NCI-H446 treated with DMSO at 0.1 percent for 48 hours (cell line): ENCODE measurements at regions not wholly inside any gene's neighbourhood (a gene's known extent, or its start where the extent isn't known, plus 50 kb on each side); places are given as distances from the start of the nearest gene placed in this dataset.
A peak's percentile ranks its signal among the peaks of the same experiment; 100 is the strongest.

Experiments used
- DNase-seq: peaks from one replicate; lab custom pipeline; 2025; lab: John Stamatoyannopoulos, UW

DNA sequence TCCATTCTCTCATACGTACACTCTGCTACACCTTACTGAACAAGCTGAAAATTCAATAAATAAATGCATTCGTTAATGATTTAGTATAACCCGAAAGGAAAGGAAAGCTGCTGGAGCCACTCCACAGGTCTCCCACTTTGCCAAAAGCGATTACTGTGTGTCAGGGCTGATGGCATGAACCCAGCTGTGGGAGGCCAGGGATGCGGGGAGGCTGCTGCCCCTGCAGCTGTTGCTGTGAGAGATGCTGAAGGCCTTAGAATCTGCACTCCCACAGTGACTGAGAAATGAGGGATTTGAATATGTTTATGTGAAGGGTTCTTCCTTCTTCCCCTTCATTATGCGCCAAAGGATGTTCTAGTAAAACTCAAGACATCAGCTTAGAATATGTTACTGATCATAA is 58.7 kb upstream of the NBEA start:
- peak; percentile 14 for DNase-seq

DNA sequence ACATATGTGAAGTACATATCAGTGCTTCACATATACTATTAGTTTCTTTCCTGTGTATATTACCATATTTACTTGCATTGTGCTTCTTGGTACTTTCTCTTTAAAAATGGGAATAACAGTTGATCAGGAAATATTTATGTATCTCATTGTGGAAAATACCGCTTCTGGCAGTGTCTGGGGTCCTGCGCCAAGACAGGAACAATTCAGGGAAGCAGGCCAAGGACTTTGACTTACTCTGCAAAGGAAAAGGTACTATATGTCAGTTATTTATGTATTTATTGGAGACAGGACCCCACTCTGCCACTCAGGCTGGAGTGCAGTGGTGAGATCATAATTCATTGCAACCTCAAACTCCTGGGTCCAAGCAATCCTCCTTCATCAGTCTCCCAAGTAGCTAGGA is 57.7 kb upstream of the NBEA start:
- no peak for DNase-seq

DNA sequence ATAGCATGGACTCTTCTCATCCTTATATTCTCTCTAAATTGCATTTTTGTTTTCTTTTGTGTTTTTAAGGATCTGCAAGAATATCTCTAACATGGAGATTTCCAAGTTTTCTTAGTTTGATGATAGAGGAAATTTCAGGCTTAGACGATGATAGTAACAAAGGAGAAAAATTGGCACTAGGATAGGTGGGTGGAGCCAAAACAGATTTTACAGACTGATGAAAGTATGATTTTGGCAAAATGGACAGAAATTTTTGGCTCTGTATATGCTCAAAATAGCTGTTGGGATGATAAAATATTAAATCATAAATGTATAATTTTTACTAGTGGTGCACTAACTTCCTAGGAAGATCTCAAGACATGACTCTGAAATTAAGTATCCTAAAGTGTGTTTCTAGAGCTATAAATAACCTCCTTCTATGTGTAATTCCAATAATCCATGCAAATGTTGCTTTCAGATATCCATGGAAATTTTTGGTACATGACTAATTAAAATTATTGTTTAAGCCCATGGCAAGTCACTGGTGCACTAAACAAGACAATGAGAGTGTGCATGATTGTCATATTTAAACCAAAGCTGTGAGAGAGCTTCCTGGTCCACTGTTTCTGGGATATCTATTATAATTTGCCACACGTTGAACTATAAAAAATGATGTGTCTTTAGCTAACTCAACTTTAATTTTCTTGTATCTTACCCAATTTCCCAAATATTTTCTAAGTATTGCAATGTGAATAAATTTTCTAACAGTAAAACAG is 55.8 kb upstream of the NBEA start:
- no peak for DNase-seq

DNA sequence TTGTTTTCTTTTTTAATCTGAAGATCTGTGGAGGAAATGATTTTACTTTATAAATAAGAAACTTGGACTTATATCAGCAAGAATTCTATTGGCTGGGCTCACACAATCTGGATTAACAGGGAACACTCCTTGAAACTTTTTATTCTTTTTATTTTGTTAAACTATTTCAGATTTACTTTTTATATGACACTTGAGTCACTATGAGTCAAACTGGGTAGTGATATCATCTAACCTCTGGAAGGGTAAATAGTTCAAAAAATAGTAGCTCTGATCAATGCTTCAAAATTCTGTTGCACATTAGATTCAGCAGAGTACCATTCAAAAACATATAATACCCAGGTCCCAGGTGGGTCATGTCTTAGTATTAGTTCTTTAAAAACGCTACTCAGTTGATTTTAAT is 55.1 kb upstream of the NBEA start:
- DNase-seq, result no peak
